HepG2 (cell line): ENCODE measurements at regions not wholly inside any gene's neighbourhood (a gene's known extent, or its start where the extent isn't known, plus 50 kb on each side); places are given as distances from the start of the nearest gene placed in this dataset.

ENCODE experiments used
- ATAC-seq: fragments of 200-7000 bp; cut with Tn5 transposase; 3 replicates; pipeline ENCODE4 v1.9.1; 2020; ENCODE audit warnings: mild to moderate bottlenecking, moderate library complexity
- BruUV-seq: library from RNA; stranded (reverse); fragments of 400-500 nt; replicated peaks from 2 replicates; lab custom pipeline; 2021; lab: Mats Ljungman, UMichigan
- CTCF ChIA-PET: fragments of 300-600 bp; formaldehyde crosslinking; extraction: SDS; loops from one replicate; lab custom pipeline; 2021; ENCODE audit warnings: low total read pairs, inconsistent platforms, low intra/inter-chr PET ratio; lab: Yijun Ruan, JAX
- POLR2A ChIA-PET: fragments of 350-600 bp; sonication (Branson Sonifier 250); formaldehyde crosslinking; loops from one replicate; lab custom pipeline; 2020; ENCODE audit warnings: antibody characterized with exemption, inconsistent platforms; lab: Yijun Ruan, JAX
- DNase-seq: peaks from one replicate; pipeline ENCODE4 v3.0.0-alpha.2; 2015; ENCODE audit warnings: low spot score
- FAIRE-seq: peaks from 3 replicates; lab custom pipeline; 2011; peaks lifted over from hg19 to GRCh38; lab: Jason Lieb, UNC
- H2AFZ ChIP-seq: one replicate; pipeline ENCODE4 v1.6.1; 2011; ENCODE audit warnings: low read length, inconsistent platforms
- H3K27ac ChIP-seq: fragments of 300-600 bp; 3 replicates; pipeline ENCODE4 v1.8.0; 2011; ENCODE audit warnings: mixed run types, mild to moderate bottlenecking, mixed read lengths, low read length, inconsistent platforms; ENCODE audit not compliant: insufficient read depth; ENCODE audit errors: extremely low read length
- H3K27me3 ChIP-seq, 2 experiments: fragments of 200-600 bp in 1 of 2; 2 replicates in 1 of 2; 3 replicates in 1 of 2; pipeline versions ENCODE4 v1.6.0 to v1.8.0; 2011; ENCODE audit warnings: low read length in 2 of 2, mild to moderate bottlenecking in 2 of 2, moderate library complexity in 2 of 2, inconsistent platforms in 1 of 2; ENCODE audit not compliant: insufficient read depth in 2 of 2, control insufficient read depth in 1 of 2
- H3K36me3 ChIP-seq, 2 experiments: fragments of 200-600 bp in 1 of 2; replicated peaks in 1 of 2; 2 replicates in 1 of 2; 3 replicates in 1 of 2; pipeline versions ENCODE4 v1.5.1 to v1.8.0; 2011; ENCODE audit warnings: low read length in 2 of 2, inconsistent platforms in 1 of 2; ENCODE audit not compliant: insufficient read depth in 2 of 2, control insufficient read depth in 1 of 2
- H3K4me1 ChIP-seq: 2 replicates; pipeline ENCODE4 v1.5.1; 2012; ENCODE audit warnings: low read length, inconsistent platforms; ENCODE audit not compliant: insufficient read depth
- H3K4me2 ChIP-seq: 2 replicates; pipeline ENCODE4 v1.6.0; 2011; ENCODE audit warnings: low read depth, low read length, inconsistent platforms
- H3K4me3 ChIP-seq, 3 experiments: fragments of 200-600 bp in 1 of 3; sonication (generic), shearing (Covaris generic) in 1 of 3; replicated peaks in 1 of 3; 2 replicates each; pipeline ENCODE4 v1.5.1; 2011 to 2016; ENCODE audit warnings: low read length in 3 of 3, inconsistent platforms in 2 of 3, low read depth in 2 of 3, mild to moderate bottlenecking in 2 of 3, control low read depth in 1 of 3, mixed read lengths in 1 of 3; ENCODE audit not compliant: insufficient read depth in 1 of 3
- H3K79me2 ChIP-seq: one replicate; pipeline ENCODE4 v1.6.1; 2011; ENCODE audit warnings: low read length, inconsistent platforms; ENCODE audit not compliant: insufficient read depth
- H3K9ac ChIP-seq: 2 replicates; pipeline ENCODE4 v1.6.0; 2011; ENCODE audit warnings: mild to moderate bottlenecking, low read depth, low read length, inconsistent platforms; ENCODE audit not compliant: insufficient read depth
- H3K9me3 ChIP-seq: 2 replicates; pipeline ENCODE4 v1.5.1; 2012; ENCODE audit warnings: mild to moderate bottlenecking, low read length
- H4K20me1 ChIP-seq: 2 replicates; pipeline ENCODE4 v1.6.0; 2011; ENCODE audit warnings: inconsistent platforms, mild to moderate bottlenecking, low read length, moderate library complexity; ENCODE audit not compliant: insufficient read depth
- BCL3 ChIP-seq: sonication (generic); formaldehyde crosslinking; IDR thresholded peaks from 2 replicates; pipeline ENCODE4 v1.5.1; 2020; ENCODE audit warnings: mild to moderate bottlenecking, missing genetic modification reagents, moderate library complexity
- JUN ChIP-seq: sonication (generic); formaldehyde crosslinking; IDR thresholded peaks from 2 replicates; pipeline ENCODE4 v1.4.0; 2020; ENCODE audit warnings: mild to moderate bottlenecking, missing genetic modification reagents
- KDM1A ChIP-seq: IDR thresholded peaks from 2 replicates; pipeline ENCODE4 v1.6.1; 2016; ENCODE audit warnings: missing compliant biosample characterization
- PHF21A ChIP-seq: sonication (generic); formaldehyde crosslinking; IDR thresholded peaks from 2 replicates; pipeline ENCODE4 v1.5.0; 2020; ENCODE audit warnings: mild to moderate bottlenecking, missing genetic modification reagents
- RFX3 ChIP-seq: IDR thresholded peaks from 2 replicates; pipeline ENCODE4 v1.6.1; 2016; ENCODE audit warnings: missing biosample characterization, missing genetic modification reagents
- ZBTB49 ChIP-seq: sonication (generic); formaldehyde crosslinking; IDR thresholded peaks from 2 replicates; pipeline ENCODE4 v1.4.0; 2020; ENCODE audit warnings: missing genetic modification reagents, borderline replicate concordance
- ZNF446 ChIP-seq: sonication (generic); formaldehyde crosslinking; IDR thresholded peaks from 2 replicates; pipeline ENCODE4 v1.5.0; 2020; ENCODE audit warnings: mild to moderate bottlenecking, missing genetic modification reagents
- ZNF510 ChIP-seq: sonication (generic); formaldehyde crosslinking; IDR thresholded peaks from 2 replicates; pipeline ENCODE4 v1.4.0; 2020; ENCODE audit warnings: low read depth, mild to moderate bottlenecking, missing genetic modification reagents
- ZNF746 ChIP-seq: sonication (generic); formaldehyde crosslinking; IDR thresholded peaks from 2 replicates; pipeline ENCODE4 v1.8.0; 2022; ENCODE audit warnings: mild to moderate bottlenecking, missing genetic modification reagents
- ZNF749 ChIP-seq: sonication (generic); formaldehyde crosslinking; IDR thresholded peaks from 2 replicates; pipeline ENCODE4 v1.8.0; 2022; ENCODE audit warnings: mild to moderate bottlenecking, missing genetic modification reagents, moderate library complexity, borderline replicate concordance
- WGBS: methylation state at CpG from one replicate; pipeline ENCODE4 v1.1.6; 2017; ENCODE audit warnings: low lambda C conversion rate; 5-methylcytosine and 5-hydroxymethylcytosine counted together
- in situ Hi-C: cut with HindIII; loops from 2 replicates; pipeline ENCODE4 v1.10.0; 2017; ENCODE audit warnings: low pct_unique_long_range_greater_than_20kb; ENCODE audit not compliant: extremely low pct_ligation_motif_present
- intact Hi-C: fragments of 100-400 bp; cut with micrococcal nuclease; formaldehyde crosslinking; loops from one replicate; pipeline ENCODE4 v1.10.0; 2022; ENCODE audit not compliant: unreplicated experiment

- 0 out of 2 replicates have a peak, but pooled peaks have one; percentile 13 for TF ChIP-seq BCL3 (CRISPR knock-in tag)
- no peak for TF ChIP-seq ZNF749 (CRISPR knock-in tag)
- 0 out of 2 replicates have a peak, but pooled peaks have one; percentile 0 for TF ChIP-seq PHF21A (CRISPR knock-in tag)
- no peak for TF ChIP-seq RFX3 (CRISPR knock-in tag)
- TF ChIP-seq ZBTB49 (CRISPR knock-in tag) = no peak
- no peak for TF ChIP-seq ZNF510
- 0 out of 2 replicates have a peak, but pooled peaks have one; percentile 46 for TF ChIP-seq ZNF446 (CRISPR knock-in tag)
- no peak for TF ChIP-seq KDM1A
- no peak for TF ChIP-seq JUN
- TF ChIP-seq ZNF746 (CRISPR knock-in tag) = no peak
- TF ChIP-seq, all 625 proteins: peak for 3
- Histone ChIP-seq H3K79me2 (no peaks in the 10 kb centered on the region), H3K9me3 (no peaks in the 10 kb centered on the region), H3K27ac (no peak overlapping the region), H3K27me3 (no peaks in the 10 kb centered on the region), H2AFZ (no peak overlapping the region), H3K4me2 (0 out of 2 replicates have a peak overlapping the region, but pooled peaks have one; percentile 30), H3K36me3 (no peaks in the 10 kb centered on the region), H3K4me1 (peaks cover 50% of the 10 kb centered on the region), H3K4me3 (no peak overlapping the region), H3K9ac (no peak overlapping the region), H4K20me1 (no peaks in the 10 kb centered on the region)
- ChIA-PET CTCF (no interaction called here), POLR2A (interaction anchor here (1.0 to 1.8 kb wide), 4 partner anchors 16 to 30 kb away, joined by 3 to 7 read pairs (median 6); no protein-coding TSS in a partner anchor)
- BruUV-seq = no TSS peak
- DNase-seq (no peak), ATAC-seq (no peak), FAIRE-seq (no peak)
- intact Hi-C loops = no loop called here
- in situ Hi-C loops = no loop called here
- whole genome bisulfite sequencing = 69% methylated on average over 4 of the region's 4 CpGs
Observed at GRCh38 chr2:234710066-234710465, 213.2 kb upstream of the ARL4C start.
